Thoracic aorta (tissue), 2 donors: ENCODE measurements at regions not wholly inside any gene's neighbourhood (a gene's known extent, or its start where the extent isn't known, plus 50 kb on each side); places are given as distances from the start of the nearest gene placed in this dataset.
"Not testable (repeated sequence)": the region's sequence is repeated elsewhere in the genome, so short reads cannot be mapped to it uniquely, and the experiment has no call there.

ENCODE experiments used
- ATAC-seq: fragments of 150-250 bp; one replicate; pipeline ENCODE4 v1.8.0; 2017; ENCODE audit warnings: low read depth; ENCODE audit not compliant: insufficient number of reproducible peaks, low FRiP score
- DNase-seq: peaks from one replicate; pipeline ENCODE4 v3.0.0-alpha.2; 2020; ENCODE audit warnings: low spot score
- H3K27ac ChIP-seq, 2 donors: fragments of 200-600 bp; sonication (generic); 1 replicate in 1 of 2; 2 replicates in 1 of 2; pipeline ENCODE4 v1.5.1; 2016; ENCODE audit warnings: mild to moderate bottlenecking in 2 of 2, moderate library complexity in 2 of 2
- H3K27me3 ChIP-seq: fragments of 200-600 bp; sonication (generic); replicated peaks from 2 replicates; pipeline ENCODE4 v1.6.0; 2016; ENCODE audit warnings: mild to moderate bottlenecking; ENCODE audit not compliant: insufficient read depth
- H3K36me3 ChIP-seq: fragments of 200-600 bp; sonication (generic); one replicate; pipeline ENCODE4 v1.5.1; 2016
- H3K4me1 ChIP-seq, 2 donors: fragments of 200-600 bp; sonication (generic); 1 replicate in 1 of 2; 2 replicates in 1 of 2; pipeline versions ENCODE4 v1.5.1 to v1.6.0; 2016; ENCODE audit warnings: low read depth in 2 of 2, mild to moderate bottlenecking in 1 of 2; ENCODE audit not compliant: control insufficient read depth in 1 of 2
- H3K4me3 ChIP-seq: fragments of 200-600 bp; sonication (generic); 2 replicates; pipeline ENCODE4 v1.5.1; 2016; ENCODE audit warnings: mild to moderate bottlenecking
- H3K9me3 ChIP-seq: fragments of 200-600 bp; sonication (generic); 2 replicates; pipeline ENCODE4 v1.5.1; 2016
- TF ChIP-seq, protein P1 (sequence below): fragments of 200-600 bp; sonication (generic); IDR thresholded peaks from one replicate; pipeline ENCODE4 v1.5.1; 2019; ENCODE audit warnings: antibody characterized with exemption

GRCh38 chr5:1734271-1734907 is 65.2 kb downstream of the MRPL36 start:
- DNase-seq, result no peak
- TF ChIP-seq, protein P1, sequence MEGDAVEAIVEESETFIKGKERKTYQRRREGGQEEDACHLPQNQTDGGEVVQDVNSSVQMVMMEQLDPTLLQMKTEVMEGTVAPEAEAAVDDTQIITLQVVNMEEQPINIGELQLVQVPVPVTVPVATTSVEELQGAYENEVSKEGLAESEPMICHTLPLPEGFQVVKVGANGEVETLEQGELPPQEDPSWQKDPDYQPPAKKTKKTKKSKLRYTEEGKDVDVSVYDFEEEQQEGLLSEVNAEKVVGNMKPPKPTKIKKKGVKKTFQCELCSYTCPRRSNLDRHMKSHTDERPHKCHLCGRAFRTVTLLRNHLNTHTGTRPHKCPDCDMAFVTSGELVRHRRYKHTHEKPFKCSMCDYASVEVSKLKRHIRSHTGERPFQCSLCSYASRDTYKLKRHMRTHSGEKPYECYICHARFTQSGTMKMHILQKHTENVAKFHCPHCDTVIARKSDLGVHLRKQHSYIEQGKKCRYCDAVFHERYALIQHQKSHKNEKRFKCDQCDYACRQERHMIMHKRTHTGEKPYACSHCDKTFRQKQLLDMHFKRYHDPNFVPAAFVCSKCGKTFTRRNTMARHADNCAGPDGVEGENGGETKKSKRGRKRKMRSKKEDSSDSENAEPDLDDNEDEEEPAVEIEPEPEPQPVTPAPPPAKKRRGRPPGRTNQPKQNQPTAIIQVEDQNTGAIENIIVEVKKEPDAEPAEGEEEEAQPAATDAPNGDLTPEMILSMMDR, result no peak

DNA sequence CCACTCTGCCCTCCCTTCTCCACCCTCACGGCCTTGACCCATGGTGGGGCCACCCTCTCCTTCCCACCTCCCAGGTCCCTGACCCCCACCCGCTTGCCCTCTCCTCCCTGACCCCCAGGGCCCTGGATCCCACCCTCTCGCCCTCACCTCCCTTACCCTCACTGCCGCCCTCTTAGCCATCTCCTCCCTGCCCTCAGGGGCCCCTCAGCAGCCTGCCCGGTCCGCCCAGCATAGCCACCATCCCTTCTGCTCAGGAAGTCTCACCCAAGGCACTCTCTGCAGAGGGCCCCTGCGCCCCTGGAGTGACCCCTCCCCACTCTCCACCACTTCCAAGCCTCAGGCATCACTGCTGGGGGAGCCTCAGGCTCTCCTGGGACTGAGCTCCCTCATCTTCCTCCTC is 66.3 kb downstream of the MRPL36 start:
- Histone ChIP-seq H3K4me3 (no peak overlapping the region), H3K9me3 (no peaks in the 10 kb centered on the region), H3K27me3 (no peaks in the 10 kb centered on the region), H3K36me3 (no peaks in the 10 kb centered on the region), H3K27ac (no peak overlapping the region), H3K4me1 (no peaks in the 10 kb centered on the region)
- TF ChIP-seq, protein P1, result no peak
- ATAC-seq, result no peak
- no peak for DNase-seq

More at GRCh38 chr5:1734271-1734907, 65.2 kb downstream of the MRPL36 start:
- H3K36me3 ChIP-seq, result no peaks in the 10 kb centered on the region
- H3K4me1 ChIP-seq, result no peaks in the 10 kb centered on the region
- ATAC-seq, result no peak
- no peaks in the 10 kb centered on the region for H3K9me3 ChIP-seq
- no peak overlapping the region for H3K4me3 ChIP-seq
- H3K27ac ChIP-seq, result no peak overlapping the region
- H3K27me3 ChIP-seq, result no peaks in the 10 kb centered on the region

DNA sequence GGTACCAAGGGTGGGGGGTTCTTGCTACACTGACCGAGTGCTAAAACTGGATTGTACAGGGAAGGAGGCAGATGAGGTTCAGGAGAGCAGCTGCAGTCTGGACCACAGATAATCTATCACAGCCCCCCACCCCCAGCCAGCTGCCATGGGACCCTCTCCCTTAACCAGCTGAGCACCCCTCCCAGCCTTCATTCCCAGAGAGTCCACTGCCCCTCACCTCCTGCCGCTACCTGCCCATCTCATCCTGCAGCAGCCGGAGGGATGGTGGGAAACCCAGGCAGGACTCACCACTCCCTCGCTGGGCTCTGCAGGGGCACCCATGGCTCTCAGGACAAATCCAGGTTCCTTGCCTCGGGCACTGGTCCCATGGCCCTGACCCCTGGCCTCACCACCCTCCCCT is 66.7 kb downstream of the MRPL36 start:
- DNase-seq, result no peak
- Histone ChIP-seq H3K27me3 (no peaks in the 10 kb centered on the region), H3K36me3 (no peaks in the 10 kb centered on the region), H3K27ac (no peak overlapping the region), H3K4me1 (no peaks in the 10 kb centered on the region), H3K9me3 (no peaks in the 10 kb centered on the region), H3K4me3 (no peak overlapping the region)
- ATAC-seq, result no peak
- TF ChIP-seq, protein P1, result no peak

GRCh38 chr5:1732238-1732941 is 67.2 kb downstream of the MRPL36 start:
- Histone ChIP-seq H3K4me1 (no peaks in the 10 kb centered on the region), H3K27me3 (no peaks in the 10 kb centered on the region), H3K9me3 (no peaks in the 10 kb centered on the region), H3K36me3 (no peaks in the 10 kb centered on the region), H3K4me3 (no peak overlapping the region), H3K27ac (no peak overlapping the region)
- TF ChIP-seq, protein P1, result no peak
- DNase-seq (no peak), ATAC-seq (no peak)

- not testable (repeated sequence) for H3K4me3 ChIP-seq, ATAC-seq, H3K27me3 ChIP-seq, H3K27ac ChIP-seq, H3K9me3 ChIP-seq, DNase-seq, H3K36me3 ChIP-seq, H3K4me1 ChIP-seq
Observed at GRCh38 chr5:1731855-1732237, 67.8 kb downstream of the MRPL36 start.
